GM23248 (cell line): ENCODE measurements at regions not wholly inside any gene's neighbourhood (a gene's known extent, or its start where the extent isn't known, plus 50 kb on each side); places are given as distances from the start of the nearest gene placed in this dataset.

Source experiments
- DNase-seq: peaks from one replicate; pipeline ENCODE4 v3.0.0-alpha.2; 2015
- H2AFZ ChIP-seq: fragments of 200-600 bp; sonication (generic); 2 replicates; pipeline ENCODE4 v1.6.1; 2016; ENCODE audit warnings: antibody characterized with exemption
- H3F3A ChIP-seq: fragments of 200-600 bp; sonication (generic); 2 replicates; pipeline ENCODE4 v1.6.1; 2016; ENCODE audit warnings: mild to moderate bottlenecking, antibody characterized with exemption, mixed run types; ENCODE audit not compliant: insufficient read depth
- H3K27ac ChIP-seq: fragments of 200-600 bp; sonication (generic); 2 replicates; pipeline ENCODE4 v1.5.1; 2016; ENCODE audit warnings: mild to moderate bottlenecking
- H3K27me3 ChIP-seq: fragments of 200-600 bp; sonication (generic); replicated peaks from 2 replicates; pipeline ENCODE4 v1.6.1; 2016; ENCODE audit warnings: mild to moderate bottlenecking; ENCODE audit not compliant: insufficient read depth
- H3K36me3 ChIP-seq: fragments of 200-600 bp; sonication (generic); 2 replicates; pipeline ENCODE4 v1.6.1; 2016; ENCODE audit warnings: low read depth, mild to moderate bottlenecking
- H3K4me1 ChIP-seq: fragments of 200-600 bp; sonication (generic); 2 replicates; pipeline ENCODE4 v1.6.1; 2016; ENCODE audit warnings: mild to moderate bottlenecking; ENCODE audit not compliant: insufficient read depth
- H3K4me2 ChIP-seq: fragments of 200-600 bp; sonication (generic); one replicate; pipeline ENCODE4 v1.6.1; 2016; ENCODE audit warnings: mild to moderate bottlenecking; ENCODE audit not compliant: unreplicated experiment
- H3K4me3 ChIP-seq: fragments of 200-600 bp; sonication (generic); 2 replicates; pipeline ENCODE4 v1.5.1; 2016; ENCODE audit warnings: mild to moderate bottlenecking
- H3K79me2 ChIP-seq: fragments of 200-600 bp; sonication (generic); 2 replicates; pipeline ENCODE4 v1.6.1; 2016; ENCODE audit warnings: mild to moderate bottlenecking; ENCODE audit not compliant: insufficient read depth
- H3K9ac ChIP-seq: fragments of 200-600 bp; sonication (generic); 2 replicates; pipeline ENCODE4 v1.6.1; 2016; ENCODE audit warnings: mild to moderate bottlenecking
- H3K9me2 ChIP-seq: fragments of 200-600 bp; sonication (generic); 2 replicates; pipeline ENCODE4 v1.6.1; 2016; ENCODE audit warnings: mixed run types, mild to moderate bottlenecking, moderate library complexity; ENCODE audit not compliant: insufficient read depth
- H3K9me3 ChIP-seq: fragments of 200-600 bp; sonication (generic); one replicate; pipeline ENCODE4 v1.6.1; 2017; ENCODE audit warnings: low read depth
- H4K20me1 ChIP-seq: fragments of 200-600 bp; sonication (generic); 2 replicates; pipeline ENCODE4 v1.6.0; 2016; ENCODE audit not compliant: insufficient read depth
- EZH2 ChIP-seq: fragments of 200-600 bp; sonication (generic); IDR thresholded peaks from 2 replicates; pipeline ENCODE4 v1.6.1; 2018; ENCODE audit warnings: antibody characterized with exemption, mild to moderate bottlenecking; ENCODE audit not compliant: insufficient read depth, poor library complexity, severe bottlenecking
- EZH2phosphoT487 ChIP-seq: fragments of 200-600 bp; sonication (generic); IDR thresholded peaks from 2 replicates; pipeline ENCODE4 v1.6.1; 2018; ENCODE audit warnings: antibody characterized with exemption, moderate library complexity, mild to moderate bottlenecking, low read depth; ENCODE audit not compliant: insufficient read depth
- WGBS, 2 experiments: methylation state at CpG; one replicate each; pipeline ENCODE4 v1.1.6; 2015 to 2017; ENCODE audit warnings: low lambda C conversion rate in 2 of 2, low coverage in 1 of 2; ENCODE audit errors: missing lambda C conversion rate in 2 of 2; 5-methylcytosine and 5-hydroxymethylcytosine counted together
- in situ Hi-C: fragments of 300-500 bp; cut with MboI; formaldehyde crosslinking; loops from 2 replicates; pipeline ENCODE4 v1.15.0; 2020

DNA sequence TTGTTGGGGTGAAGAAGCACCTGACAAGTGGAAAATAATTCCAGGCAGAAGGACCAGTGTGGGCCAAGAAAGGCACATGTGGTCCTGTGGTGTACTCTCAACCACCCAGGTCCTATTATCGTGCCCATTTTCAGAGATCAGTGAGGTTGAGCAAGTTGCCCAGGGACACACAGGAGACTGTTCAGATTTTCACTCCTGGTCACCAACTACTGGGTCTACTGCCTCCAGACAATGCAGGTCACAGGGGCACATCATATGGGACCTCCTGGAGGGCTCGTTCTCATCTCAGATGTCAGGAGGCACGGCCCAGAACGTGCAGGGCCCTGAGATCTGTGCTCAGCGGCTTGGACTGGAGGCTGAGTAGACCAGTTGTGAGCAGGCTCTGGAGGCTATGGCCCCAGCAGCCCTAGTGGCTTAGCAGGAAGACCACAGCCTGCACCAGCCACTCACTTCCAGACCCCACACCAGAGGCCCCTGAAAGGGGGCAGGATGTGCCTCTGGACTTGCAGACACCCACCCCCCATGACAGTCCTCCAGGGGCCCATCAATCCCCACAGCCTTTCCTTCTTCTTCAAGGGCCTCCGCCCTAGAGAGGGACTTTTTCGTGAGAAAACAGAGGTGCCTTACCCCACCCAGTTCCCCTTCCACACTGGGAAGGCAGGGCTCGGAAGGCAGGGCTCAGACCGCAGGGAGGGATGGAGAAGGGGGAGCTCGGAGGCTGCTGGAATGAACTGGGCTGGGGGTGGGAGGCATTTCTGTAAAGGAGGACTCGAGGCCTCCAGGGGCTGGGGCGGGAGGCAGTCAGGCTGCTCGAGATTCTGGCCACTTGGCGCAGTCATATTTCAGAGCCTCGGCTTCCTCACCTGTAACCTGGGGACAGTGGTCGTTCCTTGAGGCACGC is 82.7 kb upstream of the NEURL1B start:
- H2AFZ ChIP-seq = peak overlapping the region; percentile 48; the same call in 1 of the 2 replicates
- no peaks in the 10 kb centered on the region for H4K20me1 ChIP-seq
- no peaks in the 10 kb centered on the region for H3K79me2 ChIP-seq
- peak overlapping the region; percentile 52 for H3K4me3 ChIP-seq
- peaks cover 52% of the 10 kb centered on the region for H3K27me3 ChIP-seq
- no peaks in the 10 kb centered on the region for H3K9me2 ChIP-seq
- H3F3A ChIP-seq = no peaks in the 10 kb centered on the region
- TF ChIP-seq EZH2phosphoT487 (no peak), EZH2 (no peak)
- 71 to 74% methylated on average over 17 of the region's 17 CpGs for WGBS, 2 experiments
- H3K9me3 ChIP-seq = no peaks in the 10 kb centered on the region
- H3K9ac ChIP-seq = 0 out of 2 replicates have a peak overlapping the region, but pooled peaks have one; percentile 34
- no peak overlapping the region for H3K27ac ChIP-seq
- in situ Hi-C loops = no loop called here
- 0 out of 2 replicates have a peak, but pooled peaks cover 3% of the 10 kb centered on the region for H3K4me1 ChIP-seq
- H3K4me2 ChIP-seq = peak overlapping the region; percentile 61
- DNase-seq = no peak
- H3K36me3 ChIP-seq = no peaks in the 10 kb centered on the region

DNA sequence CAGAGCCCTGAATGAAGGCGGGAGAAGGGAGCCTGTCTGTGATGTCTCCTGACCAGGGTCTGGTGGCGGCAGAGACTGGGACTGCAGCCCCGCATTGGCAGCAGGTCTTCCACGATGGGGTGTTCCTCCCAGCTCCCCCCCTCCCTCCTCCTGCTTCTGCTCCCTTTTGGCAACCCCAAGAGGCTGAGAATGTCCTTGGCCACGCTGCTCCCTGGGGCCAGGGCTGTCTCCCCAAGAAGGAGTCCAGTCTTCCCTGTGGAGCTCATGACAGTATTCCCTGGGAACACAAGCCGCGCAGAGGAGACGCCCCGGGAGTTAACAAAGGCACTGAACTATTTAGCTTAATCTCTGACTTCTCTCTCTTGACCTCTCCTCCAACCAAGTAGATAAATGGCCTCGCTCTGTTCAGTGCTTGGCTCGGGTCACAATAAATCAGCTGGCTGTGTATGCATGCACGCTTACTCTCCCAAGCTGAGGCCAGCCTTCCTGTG is 84.0 kb upstream of the NEURL1B start:
- Histone ChIP-seq H4K20me1 (no peaks in the 10 kb centered on the region), H3K79me2 (no peaks in the 10 kb centered on the region)
- TF ChIP-seq EZH2phosphoT487 (no peak), EZH2 (no peak)

DNA sequence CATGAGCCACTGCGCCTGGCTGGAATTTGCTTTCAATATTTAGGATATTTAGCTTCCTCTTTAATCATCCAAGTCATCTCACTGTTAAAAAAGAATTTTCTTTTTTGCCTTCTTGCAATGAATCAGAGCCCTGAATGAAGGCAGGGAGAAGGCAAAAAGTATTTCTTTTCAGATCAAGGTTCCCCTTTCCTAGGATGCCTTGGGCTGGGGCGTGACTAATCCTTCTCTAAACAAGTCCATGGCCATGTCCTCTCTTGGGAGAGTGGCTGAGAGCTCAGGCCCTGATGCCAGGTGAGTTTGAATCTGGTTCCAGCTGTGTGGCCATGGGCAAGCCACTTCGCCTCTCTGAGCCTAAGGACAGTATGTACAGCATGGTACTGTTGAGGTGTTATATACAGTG is 84.8 kb upstream of the NEURL1B start:
- Histone ChIP-seq H4K20me1 (no peaks in the 10 kb centered on the region), H3K79me2 (no peaks in the 10 kb centered on the region), H3K4me1 (0 out of 2 replicates have a peak, but pooled peaks cover 3% of the 10 kb centered on the region), H3K27me3 (peaks cover 37% of the 10 kb centered on the region), H2AFZ (no peak overlapping the region), H3K4me2 (no peak overlapping the region), H3K27ac (no peak overlapping the region), H3F3A (no peaks in the 10 kb centered on the region), H3K4me3 (no peak overlapping the region), H3K9me2 (no peaks in the 10 kb centered on the region), H3K9me3 (no peaks in the 10 kb centered on the region), H3K9ac (no peak overlapping the region), H3K36me3 (no peaks in the 10 kb centered on the region)
- in situ Hi-C loops = no loop called here
- TF ChIP-seq EZH2phosphoT487 (no peak), EZH2 (no peak)
- WGBS, 2 experiments = 57 to 59% methylated on average over 3 of the region's 3 CpGs
- DNase-seq = peak; percentile 18

More for the DNA sequence above, 84.0 kb upstream of the NEURL1B start:
- WGBS, 2 experiments = 56 to 65% methylated on average over 11 to 12 of the region's 12 CpGs
- H3K4me3 ChIP-seq = no peak overlapping the region
- no peaks in the 10 kb centered on the region for H3K9me2 ChIP-seq
- DNase-seq = no peak
- in situ Hi-C loops = no loop called here
- H3K36me3 ChIP-seq = no peaks in the 10 kb centered on the region
- no peak overlapping the region for H3K9ac ChIP-seq
- no peak overlapping the region for H2AFZ ChIP-seq
- H3K27ac ChIP-seq = no peak overlapping the region
- peaks cover 44% of the 10 kb centered on the region for H3K27me3 ChIP-seq
- H3K4me1 ChIP-seq = 0 out of 2 replicates have a peak, but pooled peaks cover 3% of the 10 kb centered on the region
- no peak overlapping the region for H3K4me2 ChIP-seq
- H3F3A ChIP-seq = no peaks in the 10 kb centered on the region
- H3K9me3 ChIP-seq = no peaks in the 10 kb centered on the region

DNA sequence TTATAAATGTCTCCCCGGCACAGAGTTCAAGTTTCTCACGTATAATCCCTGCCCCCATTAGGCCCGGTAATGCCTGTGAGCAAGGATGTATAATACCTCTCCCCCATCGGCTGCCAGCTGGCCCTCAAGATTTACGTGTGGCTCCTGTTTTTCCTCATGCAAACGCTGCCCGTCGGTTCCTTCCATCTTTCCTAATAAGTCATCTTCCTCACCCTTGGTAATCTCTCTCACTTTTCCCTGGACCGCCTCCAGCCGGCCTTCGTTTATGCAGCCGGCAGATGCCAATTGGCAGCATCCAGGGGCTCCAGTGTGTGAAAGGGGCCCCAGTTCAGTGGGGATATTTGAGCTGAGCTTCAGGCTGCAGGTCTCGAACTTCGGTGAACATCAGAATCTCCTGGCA is 86.5 kb upstream of the NEURL1B start:
- H3K4me1 ChIP-seq = 0 out of 2 replicates have a peak, but pooled peaks cover 3% of the 10 kb centered on the region
- no peak for DNase-seq
- no peaks in the 10 kb centered on the region for H3K36me3 ChIP-seq
- H2AFZ ChIP-seq = no peak overlapping the region
- TF ChIP-seq EZH2phosphoT487 = no peak
- TF ChIP-seq EZH2 = no peak
- H3F3A ChIP-seq = no peaks in the 10 kb centered on the region
- no peaks in the 10 kb centered on the region for H3K9me3 ChIP-seq
- H3K9ac ChIP-seq = no peak overlapping the region
- peaks cover 37% of the 10 kb centered on the region for H3K27me3 ChIP-seq
- H4K20me1 ChIP-seq = no peaks in the 10 kb centered on the region
- no peaks in the 10 kb centered on the region for H3K79me2 ChIP-seq
- in situ Hi-C loops = no loop called here
- WGBS, 2 experiments = 70 to 75% methylated on average over 14 of the region's 14 CpGs
- no peaks in the 10 kb centered on the region for H3K9me2 ChIP-seq
- H3K27ac ChIP-seq = no peak overlapping the region
- H3K4me3 ChIP-seq = no peak overlapping the region
- no peak overlapping the region for H3K4me2 ChIP-seq
